ENCODE measurements at regions not wholly inside any gene's neighbourhood (a gene's known extent, or its start where the extent isn't known, plus 50 kb on each side); places are given as distances from the start of the nearest gene placed in this dataset.

GRCh38 chr11:29024386-29024785, 916.2 kb downstream of the METTL15 start:
- Histone ChIP-seq H3K27ac (ENCODE audit: low read depth, low read length) (no peak overlapping the region), H3K9me3 (ENCODE audit: control insufficient read depth, insufficient read depth, low read length) (peaks cover 19% of the 10 kb centered on the region), H3K36me3 (ENCODE audit: control insufficient read depth, insufficient read depth, low read length) (no peaks in the 10 kb centered on the region), H3K27me3 (ENCODE audit: control insufficient read depth, insufficient read depth, low read length) (no peaks in the 10 kb centered on the region), H3K9ac (ENCODE audit: low read depth, low read length) (no peak overlapping the region), H3K4me3 (ENCODE audit: low read depth, low read length) (no peak overlapping the region), H3K4me1 (ENCODE audit: control insufficient read depth, insufficient read depth, low read length) (peaks cover 4% of the 10 kb centered on the region; the same call in 1 of the 2 replicates)

GRCh38 chr11:29023761-29024160, 915.6 kb downstream of the METTL15 start:
- Histone ChIP-seq H3K9me3 (ENCODE audit: control insufficient read depth, insufficient read depth, low read length) (peaks cover 13% of the 10 kb centered on the region), H3K36me3 (ENCODE audit: control insufficient read depth, insufficient read depth, low read length) (no peaks in the 10 kb centered on the region), H3K27me3 (ENCODE audit: control insufficient read depth, insufficient read depth, low read length) (no peaks in the 10 kb centered on the region), H3K4me3 (ENCODE audit: low read depth, low read length) (no peak overlapping the region), H3K9ac (ENCODE audit: low read depth, low read length) (no peak overlapping the region), H3K4me1 (ENCODE audit: control insufficient read depth, insufficient read depth, low read length) (peaks cover 5% of the 10 kb centered on the region; the same call in 1 of the 2 replicates), H3K27ac (ENCODE audit: low read depth, low read length) (no peak overlapping the region)

GRCh38 chr11:29022676-29023075, 914.5 kb downstream of the METTL15 start:
- H3K36me3 ChIP-seq (ENCODE audit: control insufficient read depth, insufficient read depth, low read length): no peaks in the 10 kb centered on the region
- H3K4me1 ChIP-seq (ENCODE audit: control insufficient read depth, insufficient read depth, low read length): peaks cover 8% of the 10 kb centered on the region; the same call in 1 of the 2 replicates

GRCh38 chr11:29019960-29020683, 911.9 kb downstream of the METTL15 start:
- Histone ChIP-seq H3K4me1 (ENCODE audit: control insufficient read depth, insufficient read depth, low read length) (peaks cover 8% of the 10 kb centered on the region; the same call in 1 of the 2 replicates), H3K9ac (ENCODE audit: low read depth, low read length) (no peak overlapping the region), H3K36me3 (ENCODE audit: control insufficient read depth, insufficient read depth, low read length) (no peaks in the 10 kb centered on the region), H3K27ac (ENCODE audit: low read depth, low read length) (no peak overlapping the region), H3K9me3 (ENCODE audit: control insufficient read depth, insufficient read depth, low read length) (no peaks in the 10 kb centered on the region), H3K27me3 (ENCODE audit: control insufficient read depth, insufficient read depth, low read length) (no peaks in the 10 kb centered on the region), H3K4me3 (ENCODE audit: low read depth, low read length) (no peak overlapping the region)

More at GRCh38 chr11:29022676-29023075, 914.5 kb downstream of the METTL15 start:
- H3K9ac ChIP-seq (ENCODE audit: low read depth, low read length): no peak overlapping the region
- H3K9me3 ChIP-seq (ENCODE audit: control insufficient read depth, insufficient read depth, low read length): peaks cover 4% of the 10 kb centered on the region; the same call in 1 of the 2 replicates
- H3K4me3 ChIP-seq (ENCODE audit: low read depth, low read length): no peak overlapping the region
- H3K27me3 ChIP-seq (ENCODE audit: control insufficient read depth, insufficient read depth, low read length): no peaks in the 10 kb centered on the region
- H3K27ac ChIP-seq (ENCODE audit: low read depth, low read length): no peak overlapping the region

- Histone ChIP-seq H3K9ac (ENCODE audit: low read depth, low read length) (no peak overlapping the region), H3K27me3 (ENCODE audit: control insufficient read depth, insufficient read depth, low read length) (no peaks in the 10 kb centered on the region), H3K4me3 (ENCODE audit: low read depth, low read length) (no peak overlapping the region), H3K4me1 (ENCODE audit: control insufficient read depth, insufficient read depth, low read length) (peaks cover 8% of the 10 kb centered on the region; the same call in 1 of the 2 replicates), H3K36me3 (ENCODE audit: control insufficient read depth, insufficient read depth, low read length) (no peaks in the 10 kb centered on the region), H3K9me3 (ENCODE audit: control insufficient read depth, insufficient read depth, low read length) (no peaks in the 10 kb centered on the region), H3K27ac (ENCODE audit: low read depth, low read length) (no peak overlapping the region)
Observed at GRCh38 chr11:29018631-29019030, 910.4 kb downstream of the METTL15 start.

- Histone ChIP-seq H3K9me3 (ENCODE audit: control insufficient read depth, insufficient read depth, low read length) (no peaks in the 10 kb centered on the region), H3K27ac (ENCODE audit: low read depth, low read length) (no peak overlapping the region), H3K4me1 (ENCODE audit: control insufficient read depth, insufficient read depth, low read length) (peaks cover 8% of the 10 kb centered on the region; the same call in 1 of the 2 replicates), H3K9ac (ENCODE audit: low read depth, low read length) (no peak overlapping the region), H3K27me3 (ENCODE audit: control insufficient read depth, insufficient read depth, low read length) (no peaks in the 10 kb centered on the region), H3K4me3 (ENCODE audit: low read depth, low read length) (no peak overlapping the region), H3K36me3 (ENCODE audit: control insufficient read depth, insufficient read depth, low read length) (no peaks in the 10 kb centered on the region)
Observed at GRCh38 chr11:29017941-29018340, 909.8 kb downstream of the METTL15 start.

GRCh38 chr11:29012507-29012906, 904.3 kb downstream of the METTL15 start:
- no peaks in the 10 kb centered on the region for H3K36me3 ChIP-seq (ENCODE audit: control insufficient read depth, insufficient read depth, low read length)
- H3K9me3 ChIP-seq (ENCODE audit: control insufficient read depth, insufficient read depth, low read length): no peaks in the 10 kb centered on the region
- no peak overlapping the region for H3K4me3 ChIP-seq (ENCODE audit: low read depth, low read length)
- H3K4me1 ChIP-seq (ENCODE audit: control insufficient read depth, insufficient read depth, low read length): no peaks in the 10 kb centered on the region
- no peak overlapping the region for H3K9ac ChIP-seq (ENCODE audit: low read depth, low read length)
- H3K27me3 ChIP-seq (ENCODE audit: control insufficient read depth, insufficient read depth, low read length): no peaks in the 10 kb centered on the region
- H3K27ac ChIP-seq (ENCODE audit: low read depth, low read length): no peak overlapping the region

- Histone ChIP-seq H3K27ac (ENCODE audit: low read depth, low read length) (no peak overlapping the region), H3K4me3 (ENCODE audit: low read depth, low read length) (no peak overlapping the region), H3K9me3 (ENCODE audit: control insufficient read depth, insufficient read depth, low read length) (no peaks in the 10 kb centered on the region), H3K4me1 (ENCODE audit: control insufficient read depth, insufficient read depth, low read length) (no peaks in the 10 kb centered on the region), H3K36me3 (ENCODE audit: control insufficient read depth, insufficient read depth, low read length) (no peaks in the 10 kb centered on the region), H3K27me3 (ENCODE audit: control insufficient read depth, insufficient read depth, low read length) (no peaks in the 10 kb centered on the region), H3K9ac (ENCODE audit: low read depth, low read length) (no peak overlapping the region)
Observed at GRCh38 chr11:29009426-29009825, 901.2 kb downstream of the METTL15 start.

- Histone ChIP-seq H3K4me1 (ENCODE audit: control insufficient read depth, insufficient read depth, low read length) (no peaks in the 10 kb centered on the region), H3K9me3 (ENCODE audit: control insufficient read depth, insufficient read depth, low read length) (no peaks in the 10 kb centered on the region), H3K9ac (ENCODE audit: low read depth, low read length) (no peak overlapping the region), H3K27me3 (ENCODE audit: control insufficient read depth, insufficient read depth, low read length) (no peaks in the 10 kb centered on the region), H3K27ac (ENCODE audit: low read depth, low read length) (no peak overlapping the region), H3K36me3 (ENCODE audit: control insufficient read depth, insufficient read depth, low read length) (no peaks in the 10 kb centered on the region), H3K4me3 (ENCODE audit: low read depth, low read length) (no peak overlapping the region)
Observed at GRCh38 chr11:29008481-29008880, 900.3 kb downstream of the METTL15 start.

- H3K27me3 ChIP-seq (ENCODE audit: control insufficient read depth, insufficient read depth, low read length): no peaks in the 10 kb centered on the region
- no peak overlapping the region for H3K4me3 ChIP-seq (ENCODE audit: low read depth, low read length)
- no peak overlapping the region for H3K27ac ChIP-seq (ENCODE audit: low read depth, low read length)
- no peaks in the 10 kb centered on the region for H3K4me1 ChIP-seq (ENCODE audit: control insufficient read depth, insufficient read depth, low read length)
- H3K9me3 ChIP-seq (ENCODE audit: control insufficient read depth, insufficient read depth, low read length): no peaks in the 10 kb centered on the region
- no peaks in the 10 kb centered on the region for H3K36me3 ChIP-seq (ENCODE audit: control insufficient read depth, insufficient read depth, low read length)
- H3K9ac ChIP-seq (ENCODE audit: low read depth, low read length): no peak overlapping the region
Observed at GRCh38 chr11:29006668-29007067, 898.5 kb downstream of the METTL15 start.

- Histone ChIP-seq H3K27me3 (ENCODE audit: control insufficient read depth, insufficient read depth, low read length) (no peaks in the 10 kb centered on the region), H3K4me3 (ENCODE audit: low read depth, low read length) (no peak overlapping the region), H3K9ac (ENCODE audit: low read depth, low read length) (no peak overlapping the region), H3K36me3 (ENCODE audit: control insufficient read depth, insufficient read depth, low read length) (no peaks in the 10 kb centered on the region), H3K9me3 (ENCODE audit: control insufficient read depth, insufficient read depth, low read length) (no peaks in the 10 kb centered on the region), H3K4me1 (ENCODE audit: control insufficient read depth, insufficient read depth, low read length) (no peaks in the 10 kb centered on the region), H3K27ac (ENCODE audit: low read depth, low read length) (no peak overlapping the region)
Observed at GRCh38 chr11:29005401-29005980, 897.3 kb downstream of the METTL15 start.
